SK-N-MC (cell line): ENCODE measurements at regions not wholly inside any gene's neighbourhood (a gene's known extent, or its start where the extent isn't known, plus 50 kb on each side); places are given as distances from the start of the nearest gene placed in this dataset.

Experiments
- EZH2 ChIP-seq: fragments of 200-600 bp; sonication (generic); IDR thresholded peaks from one replicate; pipeline ENCODE4 v1.6.1; 2017; ENCODE audit warnings: antibody characterized with exemption
- POLR2AphosphoS5 ChIP-seq: IDR thresholded peaks from 2 replicates; pipeline ENCODE4 v1.6.1; 2012; ENCODE audit warnings: mild to moderate bottlenecking, low read depth, low read length, borderline replicate concordance

DNA sequence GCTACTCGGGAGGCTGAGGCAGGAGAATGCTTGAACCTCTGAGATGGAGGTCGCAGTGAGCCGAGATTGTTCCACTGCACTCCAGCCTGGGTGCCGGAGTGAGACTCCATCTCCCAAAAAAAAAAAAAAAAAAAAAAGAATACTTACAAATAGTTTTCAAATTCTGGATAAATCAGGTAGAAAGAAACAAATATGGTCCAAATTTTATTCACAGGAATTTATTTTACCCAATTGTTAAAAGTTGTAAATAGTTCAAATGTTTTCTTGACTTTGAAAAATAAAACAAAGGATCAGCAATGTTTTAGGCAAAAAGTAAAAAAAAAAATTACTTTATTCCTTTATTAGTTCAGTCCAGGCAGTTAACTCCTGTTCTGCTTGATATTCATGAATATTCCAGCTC is 172.9 kb upstream of the NAMPT start:
- TF ChIP-seq POLR2AphosphoS5 (no peak), EZH2 (no peak)
